Upper lobe of left lung (tissue), 6 donors: ENCODE measurements at regions not wholly inside any gene's neighbourhood (a gene's known extent, or its start where the extent isn't known, plus 50 kb on each side); places are given as distances from the start of the nearest gene placed in this dataset.

ENCODE experiments used
- ATAC-seq, 2 donors: fragments of 200-7000 bp; cut with Tn5 transposase; one replicate each; pipeline ENCODE4 v1.9.1; 2022; ENCODE audit warnings: mild to moderate bottlenecking in 2 of 2, moderate library complexity in 2 of 2; ENCODE audit not compliant: low FRiP score in 2 of 2
- DNase-seq, 2 donors: peaks; one replicate each; pipeline ENCODE4 v3.0.0-alpha.2; 2019 to 2020
- H3K27ac ChIP-seq, 4 donors: fragments of 200-600 bp; sonication (generic); one replicate each; pipeline ENCODE4 v1.5.1; 2016 to 2019
- H3K27me3 ChIP-seq, 4 donors: fragments of 200-600 bp; sonication (generic); one replicate each; pipeline ENCODE4 v1.5.1; 2017 to 2019
- H3K36me3 ChIP-seq, 4 donors: fragments of 200-600 bp; sonication (generic); one replicate each; pipeline ENCODE4 v1.5.1; 2016 to 2019
- H3K4me1 ChIP-seq, 4 donors: fragments of 200-600 bp; sonication (generic); one replicate each; pipeline ENCODE4 v1.5.1; 2018 to 2019
- H3K4me3 ChIP-seq, 4 donors: fragments of 200-600 bp; sonication (generic); one replicate each; pipeline ENCODE4 v1.5.1; 2017 to 2019; ENCODE audit warnings: mild to moderate bottlenecking in 2 of 4, moderate library complexity in 1 of 4
- H3K9me3 ChIP-seq, 4 donors: fragments of 200-600 bp; sonication (generic); one replicate each; pipeline ENCODE4 v1.5.1; 2018 to 2019
- CTCF ChIP-seq, 6 experiments: fragments of 450-650 bp in 4 of 6; fragments of 200-600 bp in 2 of 6; sonication (generic) in 2 of 6; IDR thresholded peaks; one replicate each; pipeline ENCODE4 v1.5.1; 2016 to 2019; ENCODE audit warnings: antibody characterized with exemption in 6 of 6
- EP300 ChIP-seq, 4 donors: sonication (generic); formaldehyde crosslinking; IDR thresholded peaks; one replicate each; pipeline ENCODE4 v1.5.1; 2017; ENCODE audit warnings: antibody characterized with exemption in 4 of 4, control low read depth in 2 of 4
- POLR2A ChIP-seq, 4 donors: fragments of 450-650 bp; IDR thresholded peaks; one replicate each; pipeline ENCODE4 v1.5.1; 2016 to 2017; ENCODE audit warnings: antibody characterized with exemption in 4 of 4, mild to moderate bottlenecking in 2 of 4
- POLR2AphosphoS5 ChIP-seq, 2 donors: sonication (generic); formaldehyde crosslinking; IDR thresholded peaks; one replicate each; pipeline ENCODE4 v1.5.1; 2017; ENCODE audit warnings: antibody characterized with exemption in 2 of 2
- WGBS, 2 donors: methylation state at CpG; one replicate each; pipeline ENCODE4 v1.1.5; 2017 to 2018; 5-methylcytosine and 5-hydroxymethylcytosine counted together
- donor health status: DM: no; HTN: no; CAD: no; lungs with moderate emphysema.
- donor health status: DM: no; HTN: yes; CAD: no; lungs with severe emphysema.

GRCh38 chr13:34431827-34432581 is 510.1 kb upstream of the NBEA start:
- H3K9me3 ChIP-seq, result no peaks in the 10 kb centered on the region
- H3K27ac ChIP-seq, result no peak overlapping the region
- no peaks in the 10 kb centered on the region for H3K4me1 ChIP-seq
- no peak overlapping the region for H3K4me3 ChIP-seq
- H3K27me3 ChIP-seq, result no peaks in the 10 kb centered on the region
- WGBS, 2 donors, result 85 to 97% methylated on average over 2 of the region's 2 CpGs
- DNase-seq (no peak), ATAC-seq (no peak)
- TF ChIP-seq CTCF (IDR thresholded peaks at IDR 0.05) (no peak), POLR2AphosphoS5 (IDR thresholded peaks at IDR 0.05) (no peak), POLR2A (IDR thresholded peaks at IDR 0.05) (no peak), EP300 (IDR thresholded peaks at IDR 0.05) (no peak)
- no peaks in the 10 kb centered on the region for H3K36me3 ChIP-seq

- ATAC-seq, result no peak
- no peak overlapping the region for H3K4me3 ChIP-seq
- WGBS, 2 donors, result 67 to 81% methylated on average over 3 of the region's 3 CpGs
Measured at GRCh38 chr13:34435338-34435737, 506.7 kb upstream of the NBEA start.

GRCh38 chr13:34437873-34438272 is 504.2 kb upstream of the NBEA start:
- Histone ChIP-seq H3K27ac (no peak overlapping the region), H3K27me3 (no peaks in the 10 kb centered on the region), H3K4me1 (no peaks in the 10 kb centered on the region), H3K36me3 (no peaks in the 10 kb centered on the region), H3K4me3 (no peak overlapping the region), H3K9me3 (no peaks in the 10 kb centered on the region)
- ATAC-seq, result no peak
- TF ChIP-seq POLR2A (IDR thresholded peaks at IDR 0.05) (no peak), CTCF (IDR thresholded peaks at IDR 0.05) (no peak), POLR2AphosphoS5 (IDR thresholded peaks at IDR 0.05) (no peak), EP300 (IDR thresholded peaks at IDR 0.05) (no peak)
- DNase-seq, result no peak

More at GRCh38 chr13:34435338-34435737, 506.7 kb upstream of the NBEA start:
- no peak for DNase-seq
- Histone ChIP-seq H3K9me3 (no peaks in the 10 kb centered on the region), H3K27me3 (no peaks in the 10 kb centered on the region), H3K27ac (no peak overlapping the region), H3K4me1 (no peaks in the 10 kb centered on the region), H3K36me3 (no peaks in the 10 kb centered on the region)
- TF ChIP-seq POLR2A (IDR thresholded peaks at IDR 0.05) (no peak), EP300 (IDR thresholded peaks at IDR 0.05) (no peak), CTCF (IDR thresholded peaks at IDR 0.05) (no peak), POLR2AphosphoS5 (IDR thresholded peaks at IDR 0.05) (no peak)

DNA sequence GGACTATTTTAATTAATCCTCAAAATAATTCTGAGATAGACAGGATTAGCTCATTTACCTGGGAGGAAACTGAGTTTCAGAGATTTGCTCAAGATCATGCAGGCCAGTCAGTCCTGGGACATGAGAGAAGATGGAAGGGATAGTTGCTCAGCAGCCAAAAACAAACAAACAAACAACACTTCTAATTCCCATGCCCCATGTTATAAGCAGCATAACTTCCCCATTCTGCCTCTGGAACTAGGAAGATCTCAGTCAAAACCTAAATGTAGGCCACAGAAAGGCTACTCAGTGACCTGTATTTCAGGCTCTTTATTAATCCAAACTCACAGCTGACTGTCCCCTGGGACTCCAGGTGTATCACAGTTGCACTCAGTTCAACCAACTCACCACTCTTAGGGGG is 489.2 kb upstream of the NBEA start:
- Histone ChIP-seq H3K27ac (no peak overlapping the region), H3K9me3 (no peaks in the 10 kb centered on the region), H3K4me1 (no peaks in the 10 kb centered on the region), H3K36me3 (no peaks in the 10 kb centered on the region), H3K27me3 (no peaks in the 10 kb centered on the region), H3K4me3 (no peak overlapping the region)
- DNase-seq, result no peak
- no peak for TF ChIP-seq EP300 (IDR thresholded peaks at IDR 0.05)
- no peak for TF ChIP-seq POLR2A (IDR thresholded peaks at IDR 0.05)
- no peak for TF ChIP-seq POLR2AphosphoS5 (IDR thresholded peaks at IDR 0.05)
- TF ChIP-seq CTCF (IDR thresholded peaks at IDR 0.05), result no peak
- ATAC-seq, result no peak
